MV-4-11 (cell line): ENCODE measurements at regions not wholly inside any gene's neighbourhood (a gene's known extent, or its start where the extent isn't known, plus 50 kb on each side); places are given as distances from the start of the nearest gene placed in this dataset.

ENCODE experiments used
- DNase-seq: peaks from one replicate; lab custom pipeline; 2025; lab: John Stamatoyannopoulos, UW

DNA sequence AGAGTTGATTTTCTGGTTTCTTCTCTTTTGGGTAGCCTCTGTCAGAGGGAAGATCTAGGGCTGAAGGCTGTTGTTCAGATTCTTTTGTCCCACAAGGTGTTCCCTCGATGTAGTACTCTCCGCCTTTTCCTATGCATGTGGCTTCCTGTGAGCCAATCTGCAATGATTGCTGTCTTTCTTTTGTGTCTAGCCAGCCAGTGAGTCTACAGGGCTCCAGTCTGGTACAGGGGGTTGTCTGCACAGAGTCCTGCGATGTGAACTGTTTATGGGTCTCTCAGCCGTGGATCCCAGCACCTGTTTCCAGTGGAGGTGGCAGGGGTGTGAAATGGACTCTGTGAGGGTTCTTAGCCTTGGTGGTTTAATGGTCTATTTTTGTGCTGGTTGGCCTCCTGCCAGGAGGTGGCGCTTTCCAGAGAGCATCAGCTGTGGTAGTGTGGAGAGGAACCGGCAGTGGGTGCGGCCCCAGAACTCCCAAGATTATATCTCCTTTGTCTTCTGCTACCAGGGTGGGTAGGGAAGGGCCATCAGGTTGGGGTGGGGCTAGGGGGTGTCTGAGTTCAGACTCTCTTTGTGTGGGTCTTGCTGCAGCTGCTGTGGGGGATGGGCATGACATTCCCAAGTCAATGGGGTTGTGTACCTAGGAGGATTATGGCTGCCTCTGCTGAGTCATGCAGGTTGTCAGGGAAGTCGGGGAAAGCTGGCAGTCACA lies 81.3 kb upstream of the C21orf91 start:
- DNase-seq: no peak

GRCh38 chr21:17889171-17889570 lies 70.0 kb upstream of the C21orf91 start:
- no peak for DNase-seq

DNA sequence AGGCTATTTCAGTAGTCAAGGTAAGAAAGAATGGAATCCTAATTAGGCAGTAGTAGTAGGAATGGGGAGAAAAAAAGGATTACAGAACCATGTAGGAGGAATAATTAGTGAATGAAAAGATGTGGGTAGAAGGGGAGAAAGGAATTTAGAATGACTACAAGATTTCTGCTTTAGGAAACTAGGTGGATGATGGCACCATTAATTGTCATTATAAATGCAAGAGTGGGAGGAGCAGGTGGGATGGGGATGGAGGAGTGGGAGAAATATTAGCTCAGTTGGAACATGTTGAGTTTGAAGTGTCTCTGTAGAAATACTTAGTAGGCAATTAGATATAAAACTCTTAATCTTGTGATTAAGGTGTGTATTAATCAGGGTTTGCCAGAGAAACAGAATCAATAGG lies 50.0 kb upstream of the C21orf91 start:
- no peak for DNase-seq
